Neural progenitor cell (in vitro differentiated cells): ENCODE measurements at regions not wholly inside any gene's neighbourhood (a gene's known extent, or its start where the extent isn't known, plus 50 kb on each side); places are given as distances from the start of the nearest gene placed in this dataset.

ENCODE experiments used
- DNase-seq: peaks from one replicate; pipeline ENCODE4 v3.0.0-alpha.2; 2016; ENCODE audit warnings: low spot score
- H2AFZ ChIP-seq: fragments of 200-600 bp; sonication (generic); replicated peaks from 2 replicates; pipeline ENCODE4 v1.6.1; 2016; ENCODE audit warnings: antibody characterized with exemption
- H3F3A ChIP-seq: fragments of 200-600 bp; sonication (generic); 2 replicates; pipeline ENCODE4 v1.6.1; 2016; ENCODE audit warnings: antibody characterized with exemption, low read depth
- H3K27ac ChIP-seq: fragments of 200-600 bp; sonication (generic); 2 replicates; pipeline ENCODE4 v1.5.1; 2016; ENCODE audit warnings: mild to moderate bottlenecking
- H3K27me3 ChIP-seq: fragments of 200-600 bp; sonication (generic); 2 replicates; pipeline ENCODE4 v1.6.1; 2016; ENCODE audit warnings: mild to moderate bottlenecking, moderate library complexity
- H3K36me3 ChIP-seq: fragments of 200-600 bp; sonication (generic); 2 replicates; pipeline ENCODE4 v1.5.1; 2016
- H3K4me1 ChIP-seq: fragments of 200-600 bp; sonication (generic); 2 replicates; pipeline ENCODE4 v1.6.1; 2016; ENCODE audit warnings: mixed run types
- H3K4me2 ChIP-seq: fragments of 200-600 bp; sonication (generic); 2 replicates; pipeline ENCODE4 v1.6.1; 2016
- H3K4me3 ChIP-seq: fragments of 200-600 bp; sonication (generic); 2 replicates; pipeline ENCODE4 v1.5.1; 2016
- H3K79me2 ChIP-seq: fragments of 200-600 bp; sonication (generic); 2 replicates; pipeline ENCODE4 v1.6.1; 2016; ENCODE audit warnings: low read depth
- H3K9ac ChIP-seq: fragments of 200-600 bp; sonication (generic); 2 replicates; pipeline ENCODE4 v1.6.1; 2016
- H3K9me3 ChIP-seq: fragments of 200-600 bp; sonication (generic); 2 replicates; pipeline ENCODE4 v1.5.1; 2016; ENCODE audit warnings: low read depth
- H4K20me1 ChIP-seq: fragments of 200-600 bp; sonication (generic); 2 replicates; pipeline ENCODE4 v1.6.1; 2016; ENCODE audit warnings: low read depth
- H3K27ac Mint-ChIP-seq: 3 replicates; pipeline ENCODE4 v1.8.0; 2021; ENCODE audit warnings: mixed read lengths
- H3K27me3 Mint-ChIP-seq: 2 replicates; pipeline ENCODE4 v1.8.0; 2022; ENCODE audit warnings: low read depth, mild to moderate bottlenecking, inconsistent platforms, moderate library complexity, mixed read lengths; ENCODE audit not compliant: insufficient read depth
- H3K36me3 Mint-ChIP-seq: 3 replicates; pipeline ENCODE4 v1.8.0; 2021; ENCODE audit warnings: mixed read lengths
- H3K4me1 Mint-ChIP-seq: 3 replicates; pipeline ENCODE4 v1.8.0; 2021; ENCODE audit warnings: mixed read lengths
- H3K4me3 Mint-ChIP-seq: 3 replicates; pipeline ENCODE4 v1.8.0; 2021; ENCODE audit warnings: mild to moderate bottlenecking, moderate library complexity, mixed read lengths
- H3K9me3 Mint-ChIP-seq: 3 replicates; pipeline ENCODE4 v1.8.0; 2020; ENCODE audit warnings: mixed read lengths
- EZH2 ChIP-seq: fragments of 200-600 bp; sonication (generic); IDR thresholded peaks from 2 replicates; pipeline ENCODE4 v1.6.1; 2017; ENCODE audit warnings: antibody characterized with exemption, mild to moderate bottlenecking, moderate library complexity
- EZH2phosphoT487 ChIP-seq: fragments of 200-600 bp; sonication (generic); IDR thresholded peaks from 2 replicates; pipeline ENCODE4 v1.6.1; 2017; ENCODE audit warnings: antibody characterized with exemption
- TF ChIP-seq, protein P1 (sequence below): fragments of 200-600 bp; sonication (generic); IDR thresholded peaks from 2 replicates; pipeline ENCODE4 v1.5.1; 2017; ENCODE audit warnings: antibody characterized with exemption, mild to moderate bottlenecking

DNA sequence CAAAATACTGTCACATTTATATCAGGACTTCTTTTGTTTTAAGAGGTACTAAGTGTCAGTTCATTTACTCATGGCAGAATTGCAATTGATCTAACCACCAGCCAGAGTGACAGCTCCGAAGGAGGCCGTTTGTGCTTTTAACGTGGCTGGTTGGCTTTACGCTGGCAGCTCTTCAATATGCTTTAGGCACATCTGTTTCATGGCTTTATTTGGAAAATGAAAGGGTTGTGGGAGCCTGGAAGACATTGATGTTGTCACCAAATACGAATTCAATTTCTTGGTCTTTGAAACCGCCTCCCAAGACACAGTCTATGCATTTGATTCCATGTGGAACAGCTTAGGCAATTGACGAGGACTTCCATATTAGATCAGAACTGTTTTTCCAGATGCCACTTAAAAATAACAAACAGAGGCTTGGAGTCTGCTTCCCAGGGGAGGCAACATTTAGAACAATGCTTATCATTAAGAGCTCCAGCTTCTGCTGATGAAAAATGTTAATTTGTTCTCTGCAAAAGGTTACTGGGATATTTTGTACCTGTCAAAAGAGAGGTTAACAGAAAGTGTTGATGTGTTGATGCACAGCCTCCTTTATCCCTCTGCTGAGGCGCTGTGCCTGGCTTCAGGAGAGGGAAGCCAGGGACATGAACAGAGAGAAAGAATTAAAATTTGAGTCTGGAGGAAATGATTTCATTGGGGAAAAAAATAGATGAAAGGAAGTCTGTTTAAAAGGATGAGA is 64.0 kb upstream of the TNFRSF19 start:
- Mint-ChIP-seq H3K9me3 (peaks cover 2% of the 10 kb centered on the region), H3K36me3 (no peaks in the 10 kb centered on the region), H3K4me3 (no peak overlapping the region), H3K4me1 (peaks cover 30% of the 10 kb centered on the region), H3K27me3 (peaks cover 9% of the 10 kb centered on the region), H3K27ac (peak overlapping the region; percentile 61)
- Histone ChIP-seq H2AFZ (no peak overlapping the region), H3K36me3 (no peaks in the 10 kb centered on the region), H3K27me3 (no peaks in the 10 kb centered on the region), H3K27ac (no peak overlapping the region), H3K4me2 (no peak overlapping the region), H3F3A (no peaks in the 10 kb centered on the region), H3K9ac (no peak overlapping the region), H3K4me3 (no peak overlapping the region), H3K4me1 (peaks cover 10% of the 10 kb centered on the region), H3K79me2 (no peaks in the 10 kb centered on the region), H4K20me1 (no peaks in the 10 kb centered on the region), H3K9me3 (no peaks in the 10 kb centered on the region)
- DNase-seq = no peak
- TF ChIP-seq, protein P1, sequence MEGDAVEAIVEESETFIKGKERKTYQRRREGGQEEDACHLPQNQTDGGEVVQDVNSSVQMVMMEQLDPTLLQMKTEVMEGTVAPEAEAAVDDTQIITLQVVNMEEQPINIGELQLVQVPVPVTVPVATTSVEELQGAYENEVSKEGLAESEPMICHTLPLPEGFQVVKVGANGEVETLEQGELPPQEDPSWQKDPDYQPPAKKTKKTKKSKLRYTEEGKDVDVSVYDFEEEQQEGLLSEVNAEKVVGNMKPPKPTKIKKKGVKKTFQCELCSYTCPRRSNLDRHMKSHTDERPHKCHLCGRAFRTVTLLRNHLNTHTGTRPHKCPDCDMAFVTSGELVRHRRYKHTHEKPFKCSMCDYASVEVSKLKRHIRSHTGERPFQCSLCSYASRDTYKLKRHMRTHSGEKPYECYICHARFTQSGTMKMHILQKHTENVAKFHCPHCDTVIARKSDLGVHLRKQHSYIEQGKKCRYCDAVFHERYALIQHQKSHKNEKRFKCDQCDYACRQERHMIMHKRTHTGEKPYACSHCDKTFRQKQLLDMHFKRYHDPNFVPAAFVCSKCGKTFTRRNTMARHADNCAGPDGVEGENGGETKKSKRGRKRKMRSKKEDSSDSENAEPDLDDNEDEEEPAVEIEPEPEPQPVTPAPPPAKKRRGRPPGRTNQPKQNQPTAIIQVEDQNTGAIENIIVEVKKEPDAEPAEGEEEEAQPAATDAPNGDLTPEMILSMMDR = no peak
- TF ChIP-seq EZH2phosphoT487 (no peak), EZH2 (no peak)

DNA sequence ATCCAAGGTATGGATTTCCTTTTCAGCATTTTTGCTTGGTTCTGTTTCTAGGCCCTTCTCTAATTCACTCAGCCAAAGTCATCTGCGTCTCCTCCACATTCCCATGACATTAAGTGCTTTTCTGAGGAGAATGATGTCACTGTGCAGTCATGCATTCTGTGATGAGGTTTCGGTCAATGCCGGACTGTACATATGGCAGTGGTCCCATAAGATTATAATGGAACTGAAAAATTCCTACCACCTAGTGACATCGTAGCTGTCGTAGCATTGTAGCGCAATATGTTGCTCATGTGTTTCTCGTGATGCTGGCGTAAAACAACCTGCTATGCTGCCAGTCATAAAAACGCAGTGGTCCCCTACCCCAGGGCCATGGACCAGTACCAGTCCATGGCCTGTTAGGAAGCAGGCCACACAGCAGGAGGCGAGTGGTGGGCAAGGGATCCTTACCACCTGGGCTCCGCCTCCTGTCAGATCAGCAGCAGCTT is 63.4 kb upstream of the TNFRSF19 start:
- Mint-ChIP-seq H3K9me3 (peaks cover 2% of the 10 kb centered on the region), H3K27me3 (peaks cover 12% of the 10 kb centered on the region), H3K4me3 (no peak overlapping the region), H3K27ac (peak overlapping the region; percentile 61), H3K4me1 (peaks cover 34% of the 10 kb centered on the region), H3K36me3 (no peaks in the 10 kb centered on the region)
- Histone ChIP-seq H3F3A (no peaks in the 10 kb centered on the region), H3K4me1 (peaks cover 16% of the 10 kb centered on the region), H3K36me3 (no peaks in the 10 kb centered on the region), H4K20me1 (no peaks in the 10 kb centered on the region), H3K4me2 (no peak overlapping the region), H3K79me2 (no peaks in the 10 kb centered on the region), H3K9me3 (no peaks in the 10 kb centered on the region), H3K4me3 (no peak overlapping the region), H2AFZ (no peak overlapping the region), H3K27ac (no peak overlapping the region), H3K9ac (no peak overlapping the region), H3K27me3 (no peaks in the 10 kb centered on the region)
- no peak for DNase-seq
- TF ChIP-seq EZH2phosphoT487 = no peak
- TF ChIP-seq, protein P1 = no peak
- no peak for TF ChIP-seq EZH2

DNA sequence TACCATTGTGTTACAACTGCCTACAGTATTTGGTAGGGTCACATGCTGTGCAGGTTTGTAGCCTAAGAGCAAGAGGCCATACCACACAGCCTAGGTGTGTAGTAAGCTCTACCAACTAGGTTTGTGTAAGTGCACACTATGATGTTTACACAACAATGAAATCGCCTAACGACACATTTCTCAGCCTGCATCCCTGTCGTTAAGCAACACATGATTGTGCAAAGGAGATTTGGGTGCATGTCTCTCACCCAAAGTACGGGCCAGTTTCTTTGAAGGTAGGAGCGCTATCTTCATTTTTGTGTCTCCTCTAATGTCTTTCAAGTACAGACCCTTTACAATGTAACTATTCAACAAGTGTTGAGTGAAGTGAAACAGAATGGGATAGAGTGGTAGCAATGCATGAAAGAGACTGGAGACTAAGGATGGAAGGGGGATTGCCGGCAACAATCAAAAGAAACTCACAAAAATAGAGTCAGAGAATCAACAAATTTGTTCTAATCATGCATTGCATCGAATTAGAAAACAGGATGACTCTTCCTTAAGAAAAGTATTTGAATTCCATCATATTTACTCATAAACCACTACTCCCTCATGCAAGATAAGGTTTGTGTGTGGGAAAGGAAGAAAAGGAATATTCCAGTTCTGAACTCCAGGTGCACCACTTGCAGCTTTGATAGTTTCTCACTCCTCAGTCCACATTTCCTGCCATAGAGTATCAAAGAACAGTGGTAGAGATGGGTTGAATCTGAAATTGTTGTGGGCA is 60.2 kb upstream of the TNFRSF19 start:
- no peak overlapping the region for H3K27ac ChIP-seq
- H3K9me3 ChIP-seq = no peaks in the 10 kb centered on the region
- H3K4me1 Mint-ChIP-seq = peaks cover 35% of the 10 kb centered on the region
- no peak overlapping the region for H3K27ac Mint-ChIP-seq
- no peaks in the 10 kb centered on the region for H3F3A ChIP-seq
- no peaks in the 10 kb centered on the region for H3K27me3 ChIP-seq
- H2AFZ ChIP-seq = no peak overlapping the region
- peaks cover 7% of the 10 kb centered on the region for H3K27me3 Mint-ChIP-seq
- H3K9me3 Mint-ChIP-seq = peaks cover 4% of the 10 kb centered on the region
- no peak overlapping the region for H3K4me2 ChIP-seq
- no peak overlapping the region for H3K9ac ChIP-seq
- no peaks in the 10 kb centered on the region for H3K79me2 ChIP-seq
- H3K36me3 Mint-ChIP-seq = peaks cover 2% of the 10 kb centered on the region
- peaks cover 23% of the 10 kb centered on the region for H3K4me1 ChIP-seq
- H4K20me1 ChIP-seq = no peaks in the 10 kb centered on the region
- H3K36me3 ChIP-seq = no peaks in the 10 kb centered on the region
- H3K4me3 ChIP-seq = no peak overlapping the region
- no peak for DNase-seq
- H3K4me3 Mint-ChIP-seq = no peak overlapping the region
- TF ChIP-seq, protein P1 = no peak
- TF ChIP-seq EZH2 (no peak), EZH2phosphoT487 (no peak)
